Stimulated activated CD8-positive, alpha-beta memory T cell treated with anti-CD3 and anti-CD28 coated beads, Interleukin-2, amount 100 ng/mL, for 48 hours (primary cell): ENCODE measurements at regions not wholly inside any gene's neighbourhood (a gene's known extent, or its start where the extent isn't known, plus 50 kb on each side); places are given as distances from the start of the nearest gene placed in this dataset.
"Not testable (repeated sequence)": the region's sequence is repeated elsewhere in the genome, so short reads cannot be mapped to it uniquely, and the experiment has no call there.

Experiments used
- DNase-seq, 2 donors: peaks; one replicate each; pipeline ENCODE4 v3.0.0-alpha.2; 2020; ENCODE audit warnings: low read depth in 2 of 2

- no peak for DNase-seq
Measured at GRCh38 chr1:121443001-121443540, 258.3 kb downstream of the SRGAP2C start.

- no peak for DNase-seq
Measured at GRCh38 chr1:121444096-121444495, 259.3 kb downstream of the SRGAP2C start.

GRCh38 chr1:121445679-121446078 is 260.9 kb downstream of the SRGAP2C start:
- no peak for DNase-seq

GRCh38 chr1:121447280-121447923 is 262.6 kb downstream of the SRGAP2C start:
- DNase-seq, result not testable (repeated sequence)

GRCh38 chr1:121448064-121448463 is 263.3 kb downstream of the SRGAP2C start:
- DNase-seq, result not testable (repeated sequence)

GRCh38 chr1:121448851-121449250 is 264.1 kb downstream of the SRGAP2C start:
- no peak for DNase-seq

- DNase-seq, result no peak
Measured at GRCh38 chr1:121452484-121452883, 267.7 kb downstream of the SRGAP2C start.

- no peak for DNase-seq
Measured at GRCh38 chr1:121458291-121459048, 273.7 kb downstream of the SRGAP2C start.

- DNase-seq, result no peak
Measured at GRCh38 chr1:121459235-121459634, 274.5 kb downstream of the SRGAP2C start.

- not testable (repeated sequence) for DNase-seq
Measured at GRCh38 chr1:121469395-121469794, 284.6 kb downstream of the SRGAP2C start.

GRCh38 chr1:121470401-121470800 is 285.6 kb downstream of the SRGAP2C start:
- not testable (repeated sequence) for DNase-seq

- DNase-seq, result no peak
Measured at GRCh38 chr1:121471523-121471922, 286.7 kb downstream of the SRGAP2C start.

GRCh38 chr1:121472017-121472416 is 287.2 kb downstream of the SRGAP2C start:
- no peak for DNase-seq

- no peak for DNase-seq
Measured at GRCh38 chr1:121483234-121483633, 298.5 kb downstream of the SRGAP2C start.

- no peak for DNase-seq
Measured at GRCh38 chr1:121483961-121484424, 299.2 kb downstream of the SRGAP2C start.

- not testable (repeated sequence) for DNase-seq
Measured at GRCh38 chr1:121494796-121495195, 310.0 kb downstream of the SRGAP2C start.

GRCh38 chr1:121511455-121511854 is 326.7 kb downstream of the SRGAP2C start:
- DNase-seq, result peak in 1 of 2 donors; percentile 10

- DNase-seq, result not testable (repeated sequence)
Measured at GRCh38 chr1:121511876-121512275, 327.1 kb downstream of the SRGAP2C start.

GRCh38 chr1:121515235-121515634 is 330.5 kb downstream of the SRGAP2C start:
- no peak for DNase-seq

GRCh38 chr1:121516234-121516967 is 331.6 kb downstream of the SRGAP2C start:
- DNase-seq, result no peak

GRCh38 chr1:121517586-121518230 is 332.9 kb downstream of the SRGAP2C start:
- no peak for DNase-seq

- no peak for DNase-seq
Measured at GRCh38 chr1:121518726-121519041, 333.9 kb downstream of the SRGAP2C start.
